ENCODE measurements at regions not wholly inside any gene's neighbourhood (a gene's known extent, or its start where the extent isn't known, plus 50 kb on each side); places are given as distances from the start of the nearest gene placed in this dataset.
A peak's percentile ranks its signal among the peaks of the same experiment; 100 is the strongest.

- TF ChIP-seq CTCF (conservative IDR thresholded peaks at IDR 0.05) = no peak
- H3K27ac ChIP-seq = no peak overlapping the region
Measured at GRCh38 chr19:31616031-31616430, 266.8 kb upstream of the TSHZ3 start.

- TF ChIP-seq CTCF (conservative IDR thresholded peaks at IDR 0.05) = no peak
Measured at GRCh38 chr19:31617010-31617585, 267.9 kb upstream of the TSHZ3 start.

GRCh38 chr19:31625056-31625455, 275.8 kb upstream of the TSHZ3 start:
- TF ChIP-seq CTCF (conservative IDR thresholded peaks at IDR 0.05) = no peak

More at GRCh38 chr19:31617010-31617585, 267.9 kb upstream of the TSHZ3 start:
- no peak overlapping the region for H3K27ac ChIP-seq

GRCh38 chr19:31625575-31625974, 276.3 kb upstream of the TSHZ3 start:
- no peak overlapping the region for H3K27ac ChIP-seq
- TF ChIP-seq CTCF (conservative IDR thresholded peaks at IDR 0.05) = no peak

More at GRCh38 chr19:31625056-31625455, 275.8 kb upstream of the TSHZ3 start:
- no peak overlapping the region for H3K27ac ChIP-seq

GRCh38 chr19:31626941-31627340, 277.7 kb upstream of the TSHZ3 start:
- no peak for TF ChIP-seq CTCF (conservative IDR thresholded peaks at IDR 0.05)
- H3K27ac ChIP-seq = no peak overlapping the region

GRCh38 chr19:31627620-31628365, 278.6 kb upstream of the TSHZ3 start:
- no peak for TF ChIP-seq CTCF (conservative IDR thresholded peaks at IDR 0.05)
- H3K27ac ChIP-seq = no peak overlapping the region

GRCh38 chr19:31629579-31630363, 280.5 kb upstream of the TSHZ3 start:
- H3K27ac ChIP-seq = peak overlapping the region; percentile 20
- TF ChIP-seq CTCF (conservative IDR thresholded peaks at IDR 0.05) = no peak
